Stomach (tissue), 8 donors: ENCODE measurements at regions not wholly inside any gene's neighbourhood (a gene's known extent, or its start where the extent isn't known, plus 50 kb on each side); places are given as distances from the start of the nearest gene placed in this dataset.
"Not testable (repeated sequence)": the region's sequence is repeated elsewhere in the genome, so short reads cannot be mapped to it uniquely, and the experiment has no call there.

Source experiments
- DNase-seq, 2 donors: peaks; one replicate each; pipeline versions ENCODE4 v3.0.0 to v3.0.0-alpha.2; 2013 to 2019
- H3K27ac ChIP-seq, 5 donors: fragments of 200-600 bp in 4 of 5; sonication (generic) in 4 of 5; one replicate each; pipeline ENCODE4 v1.5.1; 2013 to 2019; ENCODE audit warnings: mild to moderate bottlenecking in 1 of 5, moderate library complexity in 1 of 5
- H3K27me3 ChIP-seq, 3 donors: fragments of 200-600 bp; sonication (generic); one replicate each; pipeline ENCODE4 v1.5.1; 2017 to 2019; ENCODE audit warnings: mixed run types in 1 of 3
- H3K36me3 ChIP-seq, 4 donors: fragments of 200-600 bp; sonication (generic); 1 replicate in 3 of 4; 2 replicates in 1 of 4; pipeline ENCODE4 v1.5.1; 2016 to 2019
- H3K4me1 ChIP-seq, 4 donors: fragments of 200-600 bp; sonication (generic); one replicate each; pipeline ENCODE4 v1.5.1; 2016 to 2019
- H3K4me3 ChIP-seq, 4 donors: fragments of 200-600 bp; sonication (generic) in 3 of 4; one replicate each; pipeline ENCODE4 v1.5.1; 2016 to 2019; ENCODE audit warnings: mild to moderate bottlenecking in 1 of 4
- H3K9me3 ChIP-seq, 4 donors: fragments of 200-600 bp; sonication (generic); one replicate each; pipeline ENCODE4 v1.5.1; 2016 to 2019
- EP300 ChIP-seq: sonication (generic); formaldehyde crosslinking; IDR thresholded peaks from one replicate; pipeline ENCODE4 v1.6.1; 2017; ENCODE audit warnings: antibody characterized with exemption
- POLR2A ChIP-seq, 4 donors: fragments of 450-650 bp; IDR thresholded peaks; one replicate each; pipeline ENCODE4 v1.6.1; 2016; ENCODE audit warnings: antibody characterized with exemption in 4 of 4, control low read depth in 2 of 4, mild to moderate bottlenecking in 1 of 4, moderate library complexity in 1 of 4
- POLR2AphosphoS5 ChIP-seq, 3 donors: sonication (generic); formaldehyde crosslinking; IDR thresholded peaks; one replicate each; pipeline ENCODE4 v1.6.1; 2016; ENCODE audit warnings: antibody characterized with exemption in 3 of 3
- WGBS, 5 donors: extraction: QIAGEN DNeasy Blood & Tissue Kit in 3 of 5; methylation state at CpG; one replicate each; pipeline versions ENCODE4 v1.1.5 to v1.1.7; 2013 to 2018; 5-methylcytosine and 5-hydroxymethylcytosine counted together
- intact Hi-C: fragments of 100-400 bp; cut with DNase I; formaldehyde crosslinking; loops from one replicate; pipeline ENCODE4 v1.15.1; 2023; ENCODE audit warnings: low total_unique reads
- TF ChIP-seq, protein P1 (sequence below), 7 experiments: fragments of 450-650 bp in 4 of 7; fragments of 200-600 bp in 3 of 7; sonication (generic) in 3 of 7; IDR thresholded peaks; one replicate each; pipeline ENCODE4 v1.5.1; 2016 to 2019; ENCODE audit warnings: antibody characterized with exemption in 7 of 7, control low read depth in 2 of 7, mild to moderate bottlenecking in 1 of 7
- donor health status: healthy with polysubstance abuse.
- donor health status: Bipolar disorder and iron deficiency.
- donor health status: healthy.

- intact Hi-C loops, result no loop called here
- no peaks in the 10 kb centered on the region for H3K36me3 ChIP-seq
- 50 to 62% (median 55%) methylated on average over 4 of the region's 4 CpGs for WGBS, 5 donors
- no peaks in the 10 kb centered on the region for H3K27me3 ChIP-seq
- H3K4me3 ChIP-seq, result no peak overlapping the region
- no peak for TF ChIP-seq POLR2AphosphoS5 (IDR thresholded peaks at IDR 0.05)
- no peak for TF ChIP-seq POLR2A (IDR thresholded peaks at IDR 0.05)
- TF ChIP-seq EP300, result no peak
- TF ChIP-seq, protein P1, sequence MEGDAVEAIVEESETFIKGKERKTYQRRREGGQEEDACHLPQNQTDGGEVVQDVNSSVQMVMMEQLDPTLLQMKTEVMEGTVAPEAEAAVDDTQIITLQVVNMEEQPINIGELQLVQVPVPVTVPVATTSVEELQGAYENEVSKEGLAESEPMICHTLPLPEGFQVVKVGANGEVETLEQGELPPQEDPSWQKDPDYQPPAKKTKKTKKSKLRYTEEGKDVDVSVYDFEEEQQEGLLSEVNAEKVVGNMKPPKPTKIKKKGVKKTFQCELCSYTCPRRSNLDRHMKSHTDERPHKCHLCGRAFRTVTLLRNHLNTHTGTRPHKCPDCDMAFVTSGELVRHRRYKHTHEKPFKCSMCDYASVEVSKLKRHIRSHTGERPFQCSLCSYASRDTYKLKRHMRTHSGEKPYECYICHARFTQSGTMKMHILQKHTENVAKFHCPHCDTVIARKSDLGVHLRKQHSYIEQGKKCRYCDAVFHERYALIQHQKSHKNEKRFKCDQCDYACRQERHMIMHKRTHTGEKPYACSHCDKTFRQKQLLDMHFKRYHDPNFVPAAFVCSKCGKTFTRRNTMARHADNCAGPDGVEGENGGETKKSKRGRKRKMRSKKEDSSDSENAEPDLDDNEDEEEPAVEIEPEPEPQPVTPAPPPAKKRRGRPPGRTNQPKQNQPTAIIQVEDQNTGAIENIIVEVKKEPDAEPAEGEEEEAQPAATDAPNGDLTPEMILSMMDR (IDR thresholded peaks at IDR 0.05), result no peak
- H3K4me1 ChIP-seq, result peaks cover 0 to 28% (median 4%) of the 10 kb centered on the region in 4 donors
- H3K9me3 ChIP-seq, result no peaks in the 10 kb centered on the region
- H3K27ac ChIP-seq, result peak overlapping the region in 2 of 5 donors; percentile 51 to 63
- DNase-seq, result no peak
These were observed 110.4 kb downstream of the AHR start for GRCh38 chr7:17408904-17409290.

DNA sequence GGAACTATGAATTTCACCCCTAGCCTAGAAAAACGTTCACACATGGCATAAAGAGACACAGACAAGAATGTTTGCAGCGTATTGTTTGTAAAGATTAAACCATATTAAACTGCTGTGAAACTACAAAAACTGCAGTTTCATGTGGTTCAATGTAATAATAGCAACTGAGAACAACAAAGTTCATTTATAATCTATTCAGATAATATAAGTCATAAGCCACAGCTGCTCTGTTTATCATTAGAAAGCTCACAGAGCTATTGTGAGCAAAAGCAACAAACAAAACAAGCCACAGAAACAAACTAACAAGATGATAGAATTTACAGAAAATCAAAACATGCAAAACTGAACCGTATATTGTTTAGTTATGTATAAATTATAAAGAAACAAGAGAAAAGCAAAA, 113.5 kb downstream of the AHR start:
- intact Hi-C loops, result no loop called here
- Histone ChIP-seq H3K9me3 (no peaks in the 10 kb centered on the region), H3K27ac (no peak overlapping the region), H3K27me3 (no peaks in the 10 kb centered on the region), H3K4me3 (no peak overlapping the region), H3K36me3 (no peaks in the 10 kb centered on the region), H3K4me1 (peaks cover 0 to 23% (median 4%) of the 10 kb centered on the region in 4 donors)
- WGBS, 5 donors, result 60 to 71% (median 66%) methylated on average over 3 of the region's 3 CpGs
- TF ChIP-seq, protein P1 (IDR thresholded peaks at IDR 0.05), result no peak
- no peak for TF ChIP-seq POLR2A (IDR thresholded peaks at IDR 0.05)
- TF ChIP-seq EP300, result no peak
- no peak for TF ChIP-seq POLR2AphosphoS5 (IDR thresholded peaks at IDR 0.05)
- no peak for DNase-seq

DNA sequence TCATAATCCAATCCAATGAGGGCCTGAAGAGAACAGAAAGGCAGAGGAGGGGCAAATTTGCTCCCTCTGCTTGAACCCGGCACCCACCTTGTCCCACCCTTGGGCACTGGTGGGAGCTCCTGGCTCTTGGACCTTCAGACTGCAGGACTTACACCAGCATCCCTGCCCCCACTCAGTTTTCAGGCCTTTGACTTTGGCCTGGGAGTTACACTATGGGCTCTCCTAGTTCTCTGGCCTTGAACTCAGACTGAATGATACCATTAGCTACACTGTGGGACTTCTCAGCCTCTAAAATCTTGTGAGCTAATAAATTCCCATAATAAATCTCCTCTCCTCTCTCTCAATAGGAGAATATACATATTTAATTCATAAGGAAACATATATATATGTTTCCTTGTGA, 114.4 kb downstream of the AHR start:
- Histone ChIP-seq H3K27me3 (no peaks in the 10 kb centered on the region), H3K9me3 (no peaks in the 10 kb centered on the region), H3K36me3 (no peaks in the 10 kb centered on the region), H3K27ac (no peak overlapping the region), H3K4me1 (peaks cover 0 to 13% (median 4%) of the 10 kb centered on the region in 4 donors), H3K4me3 (no peak overlapping the region)
- intact Hi-C loops, result no loop called here
- no peak for DNase-seq
- WGBS, 5 donors, result 94 to 100% (median 100%) methylated on average over 1 of the region's 1 CpG
- TF ChIP-seq, protein P1 (IDR thresholded peaks at IDR 0.05), result no peak

DNA sequence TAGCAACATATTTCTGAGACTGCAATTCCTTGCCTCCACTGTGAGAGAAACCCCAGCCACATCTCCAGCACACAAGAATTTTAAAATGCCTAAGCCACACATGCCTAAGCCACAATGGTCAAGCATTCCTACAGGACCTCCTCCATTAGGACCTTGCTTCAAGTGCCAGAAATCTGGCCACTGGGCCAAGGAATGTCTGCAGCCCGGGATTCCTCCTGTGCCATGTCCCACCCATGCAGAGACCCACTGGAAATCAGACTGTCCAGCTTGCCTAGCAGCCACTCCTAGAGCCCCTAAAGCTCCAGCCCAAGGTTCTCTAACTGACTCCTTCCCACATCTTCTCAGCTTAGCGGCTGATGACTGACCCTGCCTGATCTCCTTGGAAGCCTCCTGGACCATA, 117.5 kb downstream of the AHR start:
- 89 to 100% (median 97%) methylated on average over 1 to 2 of the region's 2 CpGs for WGBS, 5 donors
- no peaks in the 10 kb centered on the region for H3K9me3 ChIP-seq
- no peaks in the 10 kb centered on the region for H3K36me3 ChIP-seq
- no peak for TF ChIP-seq POLR2AphosphoS5 (IDR thresholded peaks at IDR 0.05)
- intact Hi-C loops, result no loop called here
- no peaks in the 10 kb centered on the region for H3K4me1 ChIP-seq
- no peaks in the 10 kb centered on the region for H3K27me3 ChIP-seq
- no peak overlapping the region for H3K27ac ChIP-seq
- DNase-seq, result no peak
- no peak overlapping the region for H3K4me3 ChIP-seq

DNA sequence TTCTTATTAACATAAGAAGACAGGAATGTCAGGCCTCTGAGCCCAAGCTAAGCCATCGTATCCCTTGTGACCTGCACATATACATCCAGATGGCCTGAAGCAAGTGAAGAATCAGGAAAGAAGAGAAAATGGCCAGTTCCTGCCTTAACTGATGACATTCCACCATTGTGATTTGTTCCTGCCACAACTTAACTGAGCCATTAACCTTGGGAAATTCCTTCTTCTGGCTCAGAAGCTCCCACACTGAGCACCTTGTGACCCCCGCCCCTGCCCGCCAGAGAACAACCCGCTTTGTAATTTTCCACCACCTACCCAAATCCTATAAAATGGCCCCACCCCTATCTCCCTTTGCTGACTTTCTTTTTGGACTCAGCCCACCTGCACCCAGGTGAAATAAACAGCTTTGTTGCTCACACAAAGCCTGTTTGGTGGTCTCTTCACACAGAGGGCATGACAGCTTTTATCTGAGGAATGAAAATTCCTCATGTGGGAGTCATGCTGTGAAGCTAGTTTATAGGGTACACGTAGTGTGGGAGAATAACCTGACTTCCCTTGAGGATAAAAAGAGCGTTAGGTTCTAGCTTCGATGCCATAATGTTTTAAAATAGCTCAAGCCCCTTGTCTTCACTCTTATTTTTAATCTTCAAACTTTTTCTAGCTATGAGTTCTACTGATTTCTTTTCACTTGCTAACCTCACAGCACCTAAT, 122.0 kb downstream of the AHR start:
- intact Hi-C loops, H3K4me3 ChIP-seq: not testable (repeated sequence)

More for the DNA sequence above, 122.0 kb downstream of the AHR start:
- not testable (repeated sequence) for DNase-seq, H3K9me3 ChIP-seq, H3K27ac ChIP-seq, H3K36me3 ChIP-seq, H3K4me1 ChIP-seq, H3K27me3 ChIP-seq
- 91 to 93% (median 93%) methylated on average over 7 of the region's 7 CpGs for WGBS, 5 donors
